IMR-90 (cell line): ENCODE measurements at regions not wholly inside any gene's neighbourhood (a gene's known extent, or its start where the extent isn't known, plus 50 kb on each side); places are given as distances from the start of the nearest gene placed in this dataset.

Experiments used
- CEBPB ChIP-seq: IDR thresholded peaks from 2 replicates; pipeline ENCODE4 v1.6.1; 2012; ENCODE audit warnings: low read depth, low read length, improper control_type of control experiment
- CHD1 ChIP-seq: IDR thresholded peaks from 2 replicates; pipeline ENCODE4 v1.6.1; 2012; ENCODE audit warnings: low read depth, low read length, improper control_type of control experiment
- FOS ChIP-seq: fragments of 150-350 bp; IDR thresholded peaks from 2 replicates; pipeline ENCODE4 v1.6.1; 2016; ENCODE audit warnings: low read depth, low read length
- MXI1 ChIP-seq: IDR thresholded peaks from 2 replicates; pipeline ENCODE4 v1.6.1; 2012; ENCODE audit warnings: low read depth, mild to moderate bottlenecking, low read length, moderate library complexity, borderline replicate concordance
- POLR2A ChIP-seq: IDR thresholded peaks from 2 replicates; pipeline ENCODE4 v1.6.1; 2012; ENCODE audit warnings: mild to moderate bottlenecking, low read depth, low read length
- RAD21 ChIP-seq: IDR thresholded peaks from 2 replicates; pipeline ENCODE4 v1.6.1; 2012; ENCODE audit warnings: low read length, improper control_type of control experiment
- RCOR1 ChIP-seq: IDR thresholded peaks from 2 replicates; pipeline ENCODE4 v1.6.1; 2012; ENCODE audit warnings: mild to moderate bottlenecking, low read length, improper control_type of control experiment; ENCODE audit not compliant: insufficient replicate concordance
- RFX5 ChIP-seq: IDR thresholded peaks from 2 replicates; pipeline ENCODE4 v1.8.0; 2012; ENCODE audit warnings: low read depth, mild to moderate bottlenecking, low read length, moderate library complexity
- SMC3 ChIP-seq: fragments of 150-350 bp; IDR thresholded peaks from 2 replicates; pipeline ENCODE4 v1.6.1; 2016; ENCODE audit warnings: low read depth, mild to moderate bottlenecking, antibody characterized with exemption, low read length, moderate library complexity
- USF2 ChIP-seq: fragments of 150-350 bp; IDR thresholded peaks from 2 replicates; pipeline ENCODE4 v1.6.1; 2017; ENCODE audit warnings: mild to moderate bottlenecking, antibody characterized with exemption, low read length, low read depth
- TF ChIP-seq, protein P1 (sequence below): conservative IDR thresholded peaks from 2 replicates; pipeline ENCODE4 v1.5.1; 2012; ENCODE audit warnings: mild to moderate bottlenecking, low read depth, low read length, improper control_type of control experiment

DNA sequence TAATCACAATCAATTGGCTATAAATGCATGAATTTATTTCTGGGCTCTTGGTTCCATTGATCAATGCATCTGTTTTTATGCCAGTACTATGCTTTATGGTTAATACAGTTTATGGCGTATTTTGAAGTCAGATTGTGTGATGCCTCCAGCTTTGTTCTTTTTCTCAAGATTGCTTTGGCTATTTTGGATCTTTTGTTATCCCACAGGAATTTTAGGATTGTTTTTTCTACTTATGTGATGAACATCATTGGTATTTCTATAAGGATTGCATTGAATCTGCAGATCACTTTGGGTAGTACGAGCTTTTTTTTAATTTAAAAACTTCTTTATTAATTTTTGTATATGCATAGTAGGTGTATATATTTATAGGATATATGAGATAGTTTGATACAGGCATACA, 338.7 kb upstream of the IGFBP7 start:
- TF ChIP-seq MXI1 (no peak), RFX5 (no peak), POLR2A (no peak), FOS (no peak), USF2 (no peak), RAD21 (no peak), CHD1 (no peak), SMC3 (no peak), CEBPB (no peak), RCOR1 (no peak)
- TF ChIP-seq, protein P1, sequence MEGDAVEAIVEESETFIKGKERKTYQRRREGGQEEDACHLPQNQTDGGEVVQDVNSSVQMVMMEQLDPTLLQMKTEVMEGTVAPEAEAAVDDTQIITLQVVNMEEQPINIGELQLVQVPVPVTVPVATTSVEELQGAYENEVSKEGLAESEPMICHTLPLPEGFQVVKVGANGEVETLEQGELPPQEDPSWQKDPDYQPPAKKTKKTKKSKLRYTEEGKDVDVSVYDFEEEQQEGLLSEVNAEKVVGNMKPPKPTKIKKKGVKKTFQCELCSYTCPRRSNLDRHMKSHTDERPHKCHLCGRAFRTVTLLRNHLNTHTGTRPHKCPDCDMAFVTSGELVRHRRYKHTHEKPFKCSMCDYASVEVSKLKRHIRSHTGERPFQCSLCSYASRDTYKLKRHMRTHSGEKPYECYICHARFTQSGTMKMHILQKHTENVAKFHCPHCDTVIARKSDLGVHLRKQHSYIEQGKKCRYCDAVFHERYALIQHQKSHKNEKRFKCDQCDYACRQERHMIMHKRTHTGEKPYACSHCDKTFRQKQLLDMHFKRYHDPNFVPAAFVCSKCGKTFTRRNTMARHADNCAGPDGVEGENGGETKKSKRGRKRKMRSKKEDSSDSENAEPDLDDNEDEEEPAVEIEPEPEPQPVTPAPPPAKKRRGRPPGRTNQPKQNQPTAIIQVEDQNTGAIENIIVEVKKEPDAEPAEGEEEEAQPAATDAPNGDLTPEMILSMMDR = no peak
